ENCODE measurements at regions not wholly inside any gene's neighbourhood (a gene's known extent, or its start where the extent isn't known, plus 50 kb on each side); places are given as distances from the start of the nearest gene placed in this dataset.

- no peak for TF ChIP-seq CTCF (IDR thresholded peaks at IDR 0.05)
- no peak for TF ChIP-seq POLR2A (IDR thresholded peaks at IDR 0.05)
Observed at GRCh38 chr9:108417312-108417711, 438.5 kb downstream of the ACTL7B start.

Measured in right lobe of liver (tissue), 4 donors.